PC-3 (cell line): ENCODE measurements at regions not wholly inside any gene's neighbourhood (a gene's known extent, or its start where the extent isn't known, plus 50 kb on each side); places are given as distances from the start of the nearest gene placed in this dataset.

Experiments used
- ATAC-seq: fragments of 200-7000 bp; cut with Tn5 transposase; 2 replicates; pipeline ENCODE4 v1.9.1; 2020; ENCODE audit warnings: mild to moderate bottlenecking, moderate library complexity
- BruUV-seq: library from RNA; stranded (reverse); fragments of 400-500 nt; replicated peaks from 2 replicates; lab custom pipeline; 2021; lab: Mats Ljungman, UMichigan
- CTCF ChIA-PET: fragments of 300-600 bp; sonication (Branson Sonifier 250); formaldehyde crosslinking; loops from one replicate; lab custom pipeline; 2022; ENCODE audit warnings: antibody characterized with exemption; lab: Charles Lee
- POLR2A ChIA-PET: fragments of 300-600 bp; sonication (Branson Sonifier 250); formaldehyde crosslinking; loops from one replicate; lab custom pipeline; 2022; ENCODE audit warnings: antibody characterized with exemption; ENCODE audit not compliant: unreplicated experiment; lab: Charles Lee
- DNase-seq: peaks from one replicate; pipeline ENCODE4 v3.0.0-alpha.2; 2015
- H2AFZ ChIP-seq: fragments of 300-600 bp; sonication (generic); 2 replicates; pipeline ENCODE4 v1.6.0; 2016; ENCODE audit warnings: antibody characterized with exemption, low read length
- H3F3A ChIP-seq: fragments of 300-600 bp; sonication (generic); one replicate; pipeline ENCODE4 v1.6.0; 2017; ENCODE audit warnings: antibody characterized with exemption, low read length, control low read depth, mild to moderate bottlenecking; ENCODE audit not compliant: unreplicated experiment
- H3K27ac ChIP-seq: fragments of 300-600 bp; sonication (generic); 2 replicates; pipeline ENCODE4 v1.5.1; 2016; ENCODE audit warnings: mild to moderate bottlenecking, low read length
- H3K27me3 ChIP-seq: fragments of 300-600 bp; sonication (generic); 2 replicates; pipeline ENCODE4 v1.6.1; 2016; ENCODE audit warnings: low read length, mixed read lengths
- H3K36me3 ChIP-seq: fragments of 300-600 bp; sonication (generic); 2 replicates; pipeline ENCODE4 v1.6.1; 2016; ENCODE audit warnings: low read depth, mixed run types, low read length, mixed read lengths
- H3K4me1 ChIP-seq: fragments of 300-600 bp; sonication (generic); 2 replicates; pipeline ENCODE4 v1.5.1; 2016; ENCODE audit warnings: low read length; ENCODE audit not compliant: insufficient read depth
- H3K4me2 ChIP-seq: fragments of 300-600 bp; sonication (generic); 2 replicates; pipeline ENCODE4 v1.6.0; 2016; ENCODE audit warnings: low read length
- H3K4me3 ChIP-seq: fragments of 300-600 bp; sonication (generic); 2 replicates; pipeline ENCODE4 v1.5.1; 2016; ENCODE audit warnings: mild to moderate bottlenecking, low read length, mixed read lengths
- H3K79me2 ChIP-seq: fragments of 300-600 bp; sonication (generic); 2 replicates; pipeline ENCODE4 v1.6.1; 2017; ENCODE audit warnings: low read length, mixed read lengths
- H3K9ac ChIP-seq: fragments of 300-600 bp; sonication (generic); 2 replicates; pipeline ENCODE4 v1.6.0; 2016; ENCODE audit warnings: mild to moderate bottlenecking, low read length
- H3K9me2 ChIP-seq: fragments of 300-600 bp; sonication (generic); replicated peaks from 2 replicates; pipeline ENCODE4 v1.6.1; 2016; ENCODE audit warnings: mixed run types, low read length, mixed read lengths
- H3K9me3 ChIP-seq: fragments of 300-600 bp; sonication (generic); 2 replicates; pipeline ENCODE4 v1.6.1; 2016; ENCODE audit warnings: low read length, mixed read lengths
- H4K20me1 ChIP-seq: fragments of 300-600 bp; sonication (generic); 2 replicates; pipeline ENCODE4 v1.6.1; 2016; ENCODE audit warnings: low read length, mixed read lengths
- CTCF ChIP-seq: fragments of 300-600 bp; sonication (generic); conservative IDR thresholded peaks from 2 replicates; pipeline ENCODE4 v1.5.1; 2017; ENCODE audit warnings: antibody characterized with exemption, low read depth, mild to moderate bottlenecking, low read length
- EZH2 ChIP-seq: fragments of 300-600 bp; sonication (generic); IDR thresholded peaks from one replicate; pipeline ENCODE4 v1.6.1; 2017; ENCODE audit warnings: antibody characterized with exemption, mild to moderate bottlenecking, low read length; ENCODE audit not compliant: unreplicated experiment
- EZH2phosphoT487 ChIP-seq: fragments of 300-600 bp; sonication (generic); IDR thresholded peaks from 2 replicates; pipeline ENCODE4 v1.6.1; 2018; ENCODE audit warnings: mild to moderate bottlenecking, antibody characterized with exemption, low read length, borderline replicate concordance
- intact Hi-C: fragments of 100-400 bp; cut with micrococcal nuclease; formaldehyde crosslinking; loops from 2 replicates; pipeline ENCODE4 v1.9.0; 2023

GRCh38 chr10:53007527-53007842 is 234.9 kb upstream of the MBL2 start:
- TF ChIP-seq CTCF, result no peak
- CTCF ChIA-PET, result no interaction called here
- Histone ChIP-seq H3K9ac (no peak overlapping the region), H3F3A (no peaks in the 10 kb centered on the region), H2AFZ (0 out of 2 replicates have a peak overlapping the region, but pooled peaks have one; percentile 1), H3K4me1 (peaks cover 29% of the 10 kb centered on the region), H3K27me3 (no peaks in the 10 kb centered on the region), H3K79me2 (no peaks in the 10 kb centered on the region), H3K36me3 (no peaks in the 10 kb centered on the region), H3K27ac (no peak overlapping the region), H3K4me2 (no peak overlapping the region), H4K20me1 (no peaks in the 10 kb centered on the region), H3K4me3 (no peak overlapping the region), H3K9me3 (no peaks in the 10 kb centered on the region), H3K9me2 (no peaks in the 10 kb centered on the region)
- no TSS peak for BruUV-seq
- intact Hi-C loops, result no loop called here
- ATAC-seq (peak; percentile 11; the same call in 1 of the 2 replicates), DNase-seq (no peak)
- POLR2A ChIA-PET, result interaction anchor here (0.5 kb wide), 1 partner anchor 100 kb away, joined by 7 read pairs; no protein-coding TSS in a partner anchor

- H3K9me2 ChIP-seq, result no peaks in the 10 kb centered on the region
- no peak overlapping the region for H3K4me3 ChIP-seq
- no TSS peak for BruUV-seq
- peaks cover 31% of the 10 kb centered on the region for H3K4me1 ChIP-seq
- ATAC-seq (peak; percentile 53), DNase-seq (no peak)
- H3K9me3 ChIP-seq, result no peaks in the 10 kb centered on the region
- no peak overlapping the region for H3K9ac ChIP-seq
- H3K79me2 ChIP-seq, result no peaks in the 10 kb centered on the region
- H3F3A ChIP-seq, result no peaks in the 10 kb centered on the region
- H3K27me3 ChIP-seq, result no peaks in the 10 kb centered on the region
- CTCF ChIA-PET, result no interaction called here
- 0 out of 2 replicates have a peak overlapping the region, but pooled peaks have one; percentile 2 for H3K4me2 ChIP-seq
- H4K20me1 ChIP-seq, result no peaks in the 10 kb centered on the region
- POLR2A ChIA-PET, result interaction anchor here (0.5 kb wide), 1 partner anchor 100 kb away, joined by 7 read pairs; no protein-coding TSS in a partner anchor
- no peaks in the 10 kb centered on the region for H3K36me3 ChIP-seq
- intact Hi-C loops, result no loop called here
- 0 out of 2 replicates have a peak overlapping the region, but pooled peaks have one; percentile 1 for H2AFZ ChIP-seq
- H3K27ac ChIP-seq, result no peak overlapping the region
- TF ChIP-seq EZH2phosphoT487 (no peak), CTCF (no peak), EZH2 (no peak)
These were observed 234.3 kb upstream of the MBL2 start for GRCh38 chr10:53006663-53007526.
